ENCODE measurements at regions not wholly inside any gene's neighbourhood (a gene's known extent, or its start where the extent isn't known, plus 50 kb on each side); places are given as distances from the start of the nearest gene placed in this dataset.

DNA sequence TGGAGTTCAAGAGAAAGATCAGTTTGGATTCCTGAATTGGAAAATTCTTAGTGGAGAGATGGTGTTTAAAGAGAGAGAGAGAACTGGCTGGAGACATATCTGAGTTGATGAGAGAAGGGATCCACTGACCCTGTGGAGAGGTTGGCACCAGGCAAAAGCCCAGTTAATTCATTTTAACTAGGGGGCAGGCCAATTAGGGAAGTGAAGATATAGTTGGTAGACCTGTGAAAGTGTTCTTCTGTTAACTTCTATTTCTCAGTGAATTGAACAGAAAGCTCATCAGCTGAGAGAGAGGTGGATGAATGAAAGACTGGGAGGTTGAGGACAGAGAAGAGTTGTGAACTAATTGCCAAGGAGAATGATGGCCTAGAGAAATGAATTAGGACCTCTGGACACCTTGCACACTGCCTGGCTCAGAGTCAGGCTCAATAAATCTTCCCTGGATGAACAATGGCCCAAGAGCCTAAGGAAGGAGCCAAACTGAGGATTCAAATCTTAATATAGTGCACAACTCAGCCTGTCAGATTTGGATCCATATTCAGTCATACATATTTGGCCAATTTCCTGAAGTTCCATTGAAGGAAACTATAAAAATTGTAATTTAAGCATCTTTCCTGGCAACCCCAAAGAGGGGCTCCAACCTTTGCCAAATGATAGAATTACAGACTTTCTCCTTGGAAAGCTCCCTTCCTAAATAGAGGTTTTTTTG, 82.2 kb upstream of the RMDN2 start:
- Histone ChIP-seq H3K9me3 (no peaks in the 10 kb centered on the region), H3K4me1 (no peaks in the 10 kb centered on the region), H3K27ac (no peak overlapping the region), H3K27me3 (no peaks in the 10 kb centered on the region), H3K4me3 (no peak overlapping the region), H3K36me3 (no peaks in the 10 kb centered on the region)
- intact Hi-C loops (cut with DNase I): no loop called here
- no peak for DNase-seq (ENCODE audit: low spot score in 2 of 2)
- TF ChIP-seq, protein P1, sequence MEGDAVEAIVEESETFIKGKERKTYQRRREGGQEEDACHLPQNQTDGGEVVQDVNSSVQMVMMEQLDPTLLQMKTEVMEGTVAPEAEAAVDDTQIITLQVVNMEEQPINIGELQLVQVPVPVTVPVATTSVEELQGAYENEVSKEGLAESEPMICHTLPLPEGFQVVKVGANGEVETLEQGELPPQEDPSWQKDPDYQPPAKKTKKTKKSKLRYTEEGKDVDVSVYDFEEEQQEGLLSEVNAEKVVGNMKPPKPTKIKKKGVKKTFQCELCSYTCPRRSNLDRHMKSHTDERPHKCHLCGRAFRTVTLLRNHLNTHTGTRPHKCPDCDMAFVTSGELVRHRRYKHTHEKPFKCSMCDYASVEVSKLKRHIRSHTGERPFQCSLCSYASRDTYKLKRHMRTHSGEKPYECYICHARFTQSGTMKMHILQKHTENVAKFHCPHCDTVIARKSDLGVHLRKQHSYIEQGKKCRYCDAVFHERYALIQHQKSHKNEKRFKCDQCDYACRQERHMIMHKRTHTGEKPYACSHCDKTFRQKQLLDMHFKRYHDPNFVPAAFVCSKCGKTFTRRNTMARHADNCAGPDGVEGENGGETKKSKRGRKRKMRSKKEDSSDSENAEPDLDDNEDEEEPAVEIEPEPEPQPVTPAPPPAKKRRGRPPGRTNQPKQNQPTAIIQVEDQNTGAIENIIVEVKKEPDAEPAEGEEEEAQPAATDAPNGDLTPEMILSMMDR (IDR thresholded peaks at IDR 0.05): no peak

GRCh38 chr2:37843556-37843955, 81.5 kb upstream of the RMDN2 start:
- no peaks in the 10 kb centered on the region for H3K4me1 ChIP-seq
- intact Hi-C loops (cut with DNase I): no loop called here
- H3K36me3 ChIP-seq: no peaks in the 10 kb centered on the region
- TF ChIP-seq, protein P1 (IDR thresholded peaks at IDR 0.05): no peak
- no peak for DNase-seq (ENCODE audit: low spot score in 2 of 2)
- no peaks in the 10 kb centered on the region for H3K27me3 ChIP-seq
- H3K4me3 ChIP-seq: no peak overlapping the region
- no peaks in the 10 kb centered on the region for H3K9me3 ChIP-seq
- no peak overlapping the region for H3K27ac ChIP-seq

DNA sequence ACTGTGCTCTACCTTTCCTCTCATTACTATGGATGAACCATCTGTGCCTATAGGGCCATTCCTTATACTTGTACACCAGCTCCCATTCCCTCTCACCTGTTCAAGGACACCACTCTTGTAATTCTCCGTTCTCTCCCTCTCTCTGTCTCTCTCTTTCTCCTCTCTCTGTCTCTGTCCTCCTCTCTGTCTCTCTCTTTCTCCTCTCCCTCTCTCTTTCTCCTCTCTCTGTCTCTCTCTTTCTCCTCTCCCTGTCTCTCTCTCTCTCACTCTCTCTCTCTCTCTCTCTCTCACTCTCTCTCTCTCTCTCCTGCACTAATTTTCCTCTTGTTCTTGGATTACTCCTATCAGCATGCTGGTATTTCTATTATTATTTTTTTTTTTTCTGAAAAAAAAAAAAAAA, 78.9 kb upstream of the RMDN2 start:
- no peak for DNase-seq (ENCODE audit: low spot score in 2 of 2)
- peaks cover 0 to 2% of the 10 kb centered on the region in 2 donors for H3K4me1 ChIP-seq
- H3K27ac ChIP-seq: no peak overlapping the region
- no peaks in the 10 kb centered on the region for H3K27me3 ChIP-seq
- H3K36me3 ChIP-seq: no peaks in the 10 kb centered on the region
- TF ChIP-seq, protein P1 (IDR thresholded peaks at IDR 0.05): no peak
- no peak overlapping the region for H3K4me3 ChIP-seq
- intact Hi-C loops (cut with DNase I): no loop called here
- no peaks in the 10 kb centered on the region for H3K9me3 ChIP-seq

DNA sequence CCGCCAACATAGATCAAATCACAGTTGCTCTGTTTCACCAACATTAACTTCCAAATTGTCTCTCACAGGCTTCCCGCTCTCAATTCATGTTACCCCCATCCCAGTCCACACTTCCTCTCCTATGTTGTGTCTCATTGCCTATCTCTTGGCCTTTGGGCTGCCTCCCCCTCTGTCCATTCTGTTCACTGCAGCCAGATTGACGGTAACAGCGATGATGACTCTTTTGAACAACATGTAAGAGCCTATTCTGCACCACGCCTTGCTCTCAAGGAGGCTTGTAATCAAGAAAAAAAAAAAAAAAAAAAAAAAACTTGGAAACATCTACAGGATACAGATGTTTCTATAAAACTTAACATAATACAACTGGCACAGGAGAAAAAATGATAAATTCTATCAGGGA, 77.3 kb upstream of the RMDN2 start:
- no peaks in the 10 kb centered on the region for H3K36me3 ChIP-seq
- intact Hi-C loops (cut with DNase I): no loop called here
- H3K4me3 ChIP-seq: no peak overlapping the region
- no peaks in the 10 kb centered on the region for H3K27me3 ChIP-seq
- H3K9me3 ChIP-seq: no peaks in the 10 kb centered on the region
- H3K27ac ChIP-seq: no peak overlapping the region
- no peak for DNase-seq (ENCODE audit: low spot score in 2 of 2)
- TF ChIP-seq, protein P1 (IDR thresholded peaks at IDR 0.05): no peak
- peaks cover 0 to 6% of the 10 kb centered on the region in 2 donors for H3K4me1 ChIP-seq

DNA sequence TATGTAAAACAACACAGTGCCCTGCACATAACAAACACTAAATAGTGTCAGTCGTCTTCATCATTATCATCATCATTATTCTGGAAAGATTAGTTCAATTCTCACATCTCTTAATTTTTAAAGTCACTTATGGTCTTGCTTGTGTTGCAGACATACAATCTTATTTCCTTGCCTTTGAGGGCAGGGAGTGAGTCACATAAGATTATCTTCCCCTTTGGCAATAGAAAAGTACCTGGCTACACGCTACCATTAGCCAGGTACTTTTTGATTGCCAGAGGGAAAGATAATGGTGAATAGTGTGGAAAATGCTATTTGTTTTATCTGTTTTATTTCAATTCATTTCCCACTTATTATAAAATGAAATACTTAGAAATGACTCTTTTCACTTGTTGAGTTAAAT, 76.6 kb upstream of the RMDN2 start:
- H3K9me3 ChIP-seq: no peaks in the 10 kb centered on the region
- no peaks in the 10 kb centered on the region for H3K27me3 ChIP-seq
- no peak overlapping the region for H3K4me3 ChIP-seq
- H3K27ac ChIP-seq: no peak overlapping the region
- DNase-seq (ENCODE audit: low spot score in 2 of 2): no peak
- intact Hi-C loops (cut with DNase I): no loop called here
- TF ChIP-seq, protein P1 (IDR thresholded peaks at IDR 0.05): no peak
- no peaks in the 10 kb centered on the region for H3K36me3 ChIP-seq
- H3K4me1 ChIP-seq: peaks cover 0 to 6% of the 10 kb centered on the region in 2 donors

DNA sequence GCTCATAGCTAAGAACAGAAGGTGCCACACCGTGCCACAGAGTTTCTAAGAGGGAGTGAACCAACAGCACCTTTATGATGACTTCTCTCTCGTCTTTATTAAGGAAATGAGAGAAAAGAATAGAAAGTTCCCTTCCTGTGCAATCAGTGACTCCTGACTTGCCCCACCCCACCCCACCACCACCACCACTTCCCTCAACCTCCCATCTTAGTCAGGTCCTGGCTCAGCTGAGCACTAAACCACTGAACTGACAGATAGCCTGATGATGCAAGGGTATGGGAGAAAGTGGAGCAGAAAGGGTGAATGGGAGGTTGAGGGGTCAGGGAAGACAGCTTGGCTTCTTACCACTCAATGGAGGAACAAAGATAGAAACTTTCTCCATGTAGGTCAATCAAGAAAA, 75.2 kb upstream of the RMDN2 start:
- TF ChIP-seq, protein P1 (IDR thresholded peaks at IDR 0.05): no peak
- H3K36me3 ChIP-seq: no peaks in the 10 kb centered on the region
- H3K4me3 ChIP-seq: no peak overlapping the region
- H3K27ac ChIP-seq: no peak overlapping the region
- DNase-seq (ENCODE audit: low spot score in 2 of 2): no peak
- intact Hi-C loops (cut with DNase I): no loop called here
- H3K27me3 ChIP-seq: no peaks in the 10 kb centered on the region
- peaks cover 0 to 8% of the 10 kb centered on the region in 2 donors for H3K4me1 ChIP-seq
- no peaks in the 10 kb centered on the region for H3K9me3 ChIP-seq
